ENCODE measurements at regions not wholly inside any gene's neighbourhood (a gene's known extent, or its start where the extent isn't known, plus 50 kb on each side); places are given as distances from the start of the nearest gene placed in this dataset.

GRCh38 chr15:92843814-92844213 is 56.3 kb upstream of the CHD2 start:
- 96% methylated on average over 7 of the region's 7 CpGs for WGBS (ENCODE audit: insufficient coverage, insufficient replicate concordance, low lambda C conversion rate, missing lambda C conversion rate)
- H3K4me1 ChIP-seq (ENCODE audit: control insufficient read depth, insufficient read depth, low read length): peaks cover 15% of the 10 kb centered on the region

GRCh38 chr15:92845126-92845508 is 55.0 kb upstream of the CHD2 start:
- Histone ChIP-seq H3K4me1 (ENCODE audit: control insufficient read depth, insufficient read depth, low read length) (peaks cover 21% of the 10 kb centered on the region), H2AFZ (ENCODE audit: control insufficient read depth, low read depth, low read length) (peak overlapping the region; percentile 11), H4K20me1 (ENCODE audit: control insufficient read depth, insufficient read depth) (no peaks in the 10 kb centered on the region), H3K79me2 (ENCODE audit: control insufficient read depth, insufficient read depth, low read length) (no peaks in the 10 kb centered on the region), H3K4me3 (peak overlapping the region; percentile 34; the same call in 1 of the 2 replicates), H3K36me3 (ENCODE audit: control insufficient read depth in 2 of 2, insufficient read depth in 2 of 2, low read length in 1 of 2) (no peaks in the 10 kb centered on the region), H3K4me2 (ENCODE audit: control insufficient read depth, insufficient read depth) (peak overlapping the region; percentile 49), H3K27ac (ENCODE audit: control insufficient read depth, insufficient read depth) (peak overlapping the region; percentile 80), H3K9me3 (replicated peaks; ENCODE audit: control insufficient read depth, insufficient read depth, low read length) (no peaks in the 10 kb centered on the region), H3K27me3 (replicated peaks in 1 of 2; ENCODE audit: control insufficient read depth in 2 of 2, insufficient read depth in 2 of 2, low read length in 1 of 2) (no peaks in the 10 kb centered on the region), H3K9ac (ENCODE audit: control insufficient read depth, insufficient read depth, low read length) (peak overlapping the region; percentile 3; the same call in 1 of the 2 replicates)
- DNase-seq (ENCODE audit: low read depth, low spot score) (peak; percentile 74), FAIRE-seq (peak; percentile 86), ATAC-seq (peak; percentile 80)
- BruUV-seq (replicated peaks): no TSS peak
- ChIA-PET POLR2A (interaction anchor here (0.6 to 2.7 kb wide), 3 partner anchors 11 to 70 kb away, joined by 3 to 17 read pairs (median 5); no protein-coding TSS in a partner anchor), CTCF (interaction anchor here (0.9 kb wide), 1 partner anchor 23 kb away, joined by 3 read pairs; no protein-coding TSS in a partner anchor), SMC1A (ENCODE audit: uncharacterized antibody, unreplicated experiment) (interaction anchor here (1.0 to 4.7 kb wide), 6 partner anchors 14 to 61 kb away, joined by 3 to 46 read pairs (median 5); no protein-coding TSS in a partner anchor), RAD21 (ENCODE audit: unreplicated experiment) (interaction anchor here (0.7 to 2.7 kb wide), 6 partner anchors 13 to 1479 kb away, joined by 3 to 17 read pairs (median 4); partner anchors contain the start of gene CHD2)
- intact Hi-C loops (cut with micrococcal nuclease; ENCODE audit: unreplicated experiment) (loop anchor here (5.0 kb wide), 1 partner anchor 37 kb away; no protein-coding TSS in a partner anchor), in situ Hi-C loops (cut with MboI) (no loop called here)
- TF ChIP-seq IKZF1 (conservative IDR thresholded peaks at IDR 0.05) (peak; percentile 48), SMAD1 (IDR thresholded peaks at IDR 0.05; ENCODE audit: low read depth, partially characterized antibody) (peak; percentile 91), ETV6 (conservative IDR thresholded peaks at IDR 0.05 in 1 of 2, IDR thresholded peaks at IDR 0.05 in 1 of 2; ENCODE audit: borderline replicate concordance in 1 of 2, low read depth in 1 of 2) (peak in 1 of 2 experiments; percentile 46; a peak in 1 of 4 replicates), MAX (IDR thresholded peaks at IDR 0.05; ENCODE audit: low read depth, low read length) (no peak)
- TF ChIP-seq, protein P1, sequence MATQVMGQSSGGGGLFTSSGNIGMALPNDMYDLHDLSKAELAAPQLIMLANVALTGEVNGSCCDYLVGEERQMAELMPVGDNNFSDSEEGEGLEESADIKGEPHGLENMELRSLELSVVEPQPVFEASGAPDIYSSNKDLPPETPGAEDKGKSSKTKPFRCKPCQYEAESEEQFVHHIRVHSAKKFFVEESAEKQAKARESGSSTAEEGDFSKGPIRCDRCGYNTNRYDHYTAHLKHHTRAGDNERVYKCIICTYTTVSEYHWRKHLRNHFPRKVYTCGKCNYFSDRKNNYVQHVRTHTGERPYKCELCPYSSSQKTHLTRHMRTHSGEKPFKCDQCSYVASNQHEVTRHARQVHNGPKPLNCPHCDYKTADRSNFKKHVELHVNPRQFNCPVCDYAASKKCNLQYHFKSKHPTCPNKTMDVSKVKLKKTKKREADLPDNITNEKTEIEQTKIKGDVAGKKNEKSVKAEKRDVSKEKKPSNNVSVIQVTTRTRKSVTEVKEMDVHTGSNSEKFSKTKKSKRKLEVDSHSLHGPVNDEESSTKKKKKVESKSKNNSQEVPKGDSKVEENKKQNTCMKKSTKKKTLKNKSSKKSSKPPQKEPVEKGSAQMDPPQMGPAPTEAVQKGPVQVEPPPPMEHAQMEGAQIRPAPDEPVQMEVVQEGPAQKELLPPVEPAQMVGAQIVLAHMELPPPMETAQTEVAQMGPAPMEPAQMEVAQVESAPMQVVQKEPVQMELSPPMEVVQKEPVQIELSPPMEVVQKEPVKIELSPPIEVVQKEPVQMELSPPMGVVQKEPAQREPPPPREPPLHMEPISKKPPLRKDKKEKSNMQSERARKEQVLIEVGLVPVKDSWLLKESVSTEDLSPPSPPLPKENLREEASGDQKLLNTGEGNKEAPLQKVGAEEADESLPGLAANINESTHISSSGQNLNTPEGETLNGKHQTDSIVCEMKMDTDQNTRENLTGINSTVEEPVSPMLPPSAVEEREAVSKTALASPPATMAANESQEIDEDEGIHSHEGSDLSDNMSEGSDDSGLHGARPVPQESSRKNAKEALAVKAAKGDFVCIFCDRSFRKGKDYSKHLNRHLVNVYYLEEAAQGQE (IDR thresholded peaks at IDR 0.05; ENCODE audit: low read depth, low read length): no peak
- TF ChIP-seq, protein P2, sequence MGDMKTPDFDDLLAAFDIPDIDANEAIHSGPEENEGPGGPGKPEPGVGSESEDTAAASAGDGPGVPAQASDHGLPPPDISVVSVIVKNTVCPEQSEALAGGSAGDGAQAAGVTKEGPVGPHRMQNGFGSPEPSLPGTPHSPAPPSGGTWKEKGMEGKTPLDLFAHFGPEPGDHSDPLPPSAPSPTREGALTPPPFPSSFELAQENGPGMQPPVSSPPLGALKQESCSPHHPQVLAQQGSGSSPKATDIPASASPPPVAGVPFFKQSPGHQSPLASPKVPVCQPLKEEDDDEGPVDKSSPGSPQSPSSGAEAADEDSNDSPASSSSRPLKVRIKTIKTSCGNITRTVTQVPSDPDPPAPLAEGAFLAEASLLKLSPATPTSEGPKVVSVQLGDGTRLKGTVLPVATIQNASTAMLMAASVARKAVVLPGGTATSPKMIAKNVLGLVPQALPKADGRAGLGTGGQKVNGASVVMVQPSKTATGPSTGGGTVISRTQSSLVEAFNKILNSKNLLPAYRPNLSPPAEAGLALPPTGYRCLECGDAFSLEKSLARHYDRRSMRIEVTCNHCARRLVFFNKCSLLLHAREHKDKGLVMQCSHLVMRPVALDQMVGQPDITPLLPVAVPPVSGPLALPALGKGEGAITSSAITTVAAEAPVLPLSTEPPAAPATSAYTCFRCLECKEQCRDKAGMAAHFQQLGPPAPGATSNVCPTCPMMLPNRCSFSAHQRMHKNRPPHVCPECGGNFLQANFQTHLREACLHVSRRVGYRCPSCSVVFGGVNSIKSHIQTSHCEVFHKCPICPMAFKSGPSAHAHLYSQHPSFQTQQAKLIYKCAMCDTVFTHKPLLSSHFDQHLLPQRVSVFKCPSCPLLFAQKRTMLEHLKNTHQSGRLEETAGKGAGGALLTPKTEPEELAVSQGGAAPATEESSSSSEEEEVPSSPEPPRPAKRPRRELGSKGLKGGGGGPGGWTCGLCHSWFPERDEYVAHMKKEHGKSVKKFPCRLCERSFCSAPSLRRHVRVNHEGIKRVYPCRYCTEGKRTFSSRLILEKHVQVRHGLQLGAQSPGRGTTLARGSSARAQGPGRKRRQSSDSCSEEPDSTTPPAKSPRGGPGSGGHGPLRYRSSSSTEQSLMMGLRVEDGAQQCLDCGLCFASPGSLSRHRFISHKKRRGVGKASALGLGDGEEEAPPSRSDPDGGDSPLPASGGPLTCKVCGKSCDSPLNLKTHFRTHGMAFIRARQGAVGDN (IDR thresholded peaks at IDR 0.05): 0 out of 2 replicates have a peak, but pooled peaks have one; percentile 22

More at GRCh38 chr15:92843814-92844213, 56.3 kb upstream of the CHD2 start:
- H3K36me3 ChIP-seq (ENCODE audit: control insufficient read depth in 2 of 2, insufficient read depth in 2 of 2, low read length in 1 of 2): no peaks in the 10 kb centered on the region
- ChIA-PET POLR2A (interaction anchor here (0.7 to 1.7 kb wide), 3 partner anchors 11 to 44 kb away, joined by 4 to 9 read pairs (median 8); no protein-coding TSS in a partner anchor), CTCF (interaction anchor here (0.9 kb wide), 1 partner anchor 11 kb away, joined by 3 read pairs; no protein-coding TSS in a partner anchor), RAD21 (ENCODE audit: unreplicated experiment) (no interaction called here), SMC1A (ENCODE audit: uncharacterized antibody, unreplicated experiment) (interaction anchor here (5.3 kb wide), 1 partner anchor 11 kb away, joined by 26 read pairs; no protein-coding TSS in a partner anchor)
- intact Hi-C loops (cut with micrococcal nuclease; ENCODE audit: unreplicated experiment) (no loop called here), in situ Hi-C loops (cut with MboI) (no loop called here)
- TF ChIP-seq SMARCA5 (IDR thresholded peaks at IDR 0.05): no peak
- FAIRE-seq (no peak), ATAC-seq (no peak), DNase-seq (ENCODE audit: low read depth, low spot score) (no peak)
- no peak overlapping the region for H3K4me2 ChIP-seq (ENCODE audit: control insufficient read depth, insufficient read depth)
- BruUV-seq (replicated peaks): no TSS peak
- no peak overlapping the region for H2AFZ ChIP-seq (ENCODE audit: control insufficient read depth, low read depth, low read length)
- H4K20me1 ChIP-seq (ENCODE audit: control insufficient read depth, insufficient read depth): no peaks in the 10 kb centered on the region
- H3K79me2 ChIP-seq (ENCODE audit: control insufficient read depth, insufficient read depth, low read length): no peaks in the 10 kb centered on the region
- no peaks in the 10 kb centered on the region for H3K9me3 ChIP-seq (replicated peaks; ENCODE audit: control insufficient read depth, insufficient read depth, low read length)
- no peaks in the 10 kb centered on the region for H3K27me3 ChIP-seq (replicated peaks in 1 of 2; ENCODE audit: control insufficient read depth in 2 of 2, insufficient read depth in 2 of 2, low read length in 1 of 2)
- no peak overlapping the region for H3K4me3 ChIP-seq
- no peak overlapping the region for H3K9ac ChIP-seq (ENCODE audit: control insufficient read depth, insufficient read depth, low read length)
- H3K27ac ChIP-seq (ENCODE audit: control insufficient read depth, insufficient read depth): no peak overlapping the region
